HG03095 (cell line): ENCODE measurements at regions not wholly inside any gene's neighbourhood (a gene's known extent, or its start where the extent isn't known, plus 50 kb on each side); places are given as distances from the start of the nearest gene placed in this dataset.

Source experiments
- ATAC-seq: cut with Tn5 transposase; IDR thresholded peaks from one replicate; pipeline ENCODE4 v1.9.1; 2021; ENCODE audit warnings: moderate library complexity; ENCODE audit not compliant: unreplicated experiment

- no peak for ATAC-seq
These were observed 107.6 kb upstream of the OSR1 start for GRCh38 chr2:19465978-19466377.

GRCh38 chr2:19462256-19462645 is 103.8 kb upstream of the OSR1 start:
- ATAC-seq: no peak

- no peak for ATAC-seq
These were observed 103.3 kb upstream of the OSR1 start for GRCh38 chr2:19461504-19462255.

- ATAC-seq: no peak
These were observed 102.3 kb upstream of the OSR1 start for GRCh38 chr2:19460761-19461160.

GRCh38 chr2:19458427-19459003 is 100.1 kb upstream of the OSR1 start:
- no peak for ATAC-seq

- no peak for ATAC-seq
These were observed 99.4 kb upstream of the OSR1 start for GRCh38 chr2:19457809-19458208.

GRCh38 chr2:19456705-19457309 is 98.4 kb upstream of the OSR1 start:
- no peak for ATAC-seq

GRCh38 chr2:19454125-19454524 is 95.7 kb upstream of the OSR1 start:
- no peak for ATAC-seq

- ATAC-seq: no peak
These were observed 84.3 kb upstream of the OSR1 start for GRCh38 chr2:19442731-19443130.

- no peak for ATAC-seq
These were observed 80.7 kb upstream of the OSR1 start for GRCh38 chr2:19439081-19439480.

GRCh38 chr2:19435815-19436214 is 77.4 kb upstream of the OSR1 start:
- ATAC-seq: no peak

- ATAC-seq: no peak
These were observed 76.0 kb upstream of the OSR1 start for GRCh38 chr2:19434413-19434812.

- no peak for ATAC-seq
These were observed 68.5 kb upstream of the OSR1 start for GRCh38 chr2:19426941-19427340.

- no peak for ATAC-seq
These were observed 67.7 kb upstream of the OSR1 start for GRCh38 chr2:19426144-19426543.

- no peak for ATAC-seq
These were observed 67.0 kb upstream of the OSR1 start for GRCh38 chr2:19425419-19425818.

- no peak for ATAC-seq
These were observed 60.9 kb upstream of the OSR1 start for GRCh38 chr2:19419211-19419880.

- ATAC-seq: no peak
These were observed 58.6 kb upstream of the OSR1 start for GRCh38 chr2:19416784-19417684.

- ATAC-seq: no peak
These were observed 57.7 kb upstream of the OSR1 start for GRCh38 chr2:19416083-19416482.

- no peak for ATAC-seq
These were observed 50.6 kb upstream of the OSR1 start for GRCh38 chr2:19409046-19409445.

GRCh38 chr2:19408592-19408991 is 50.2 kb upstream of the OSR1 start:
- ATAC-seq: no peak
